PC-3 (cell line): ENCODE measurements at regions not wholly inside any gene's neighbourhood (a gene's known extent, or its start where the extent isn't known, plus 50 kb on each side); places are given as distances from the start of the nearest gene placed in this dataset.

Experiments used
- EZH2 ChIP-seq: fragments of 300-600 bp; sonication (generic); IDR thresholded peaks from one replicate; pipeline ENCODE4 v1.6.1; 2017; ENCODE audit warnings: antibody characterized with exemption, mild to moderate bottlenecking, low read length; ENCODE audit not compliant: unreplicated experiment
- EZH2phosphoT487 ChIP-seq: fragments of 300-600 bp; sonication (generic); IDR thresholded peaks from 2 replicates; pipeline ENCODE4 v1.6.1; 2018; ENCODE audit warnings: mild to moderate bottlenecking, antibody characterized with exemption, low read length, borderline replicate concordance
- TF ChIP-seq, protein P1 (sequence below): fragments of 300-600 bp; sonication (generic); conservative IDR thresholded peaks from 2 replicates; pipeline ENCODE4 v1.5.1; 2017; ENCODE audit warnings: antibody characterized with exemption, low read depth, mild to moderate bottlenecking, low read length

DNA sequence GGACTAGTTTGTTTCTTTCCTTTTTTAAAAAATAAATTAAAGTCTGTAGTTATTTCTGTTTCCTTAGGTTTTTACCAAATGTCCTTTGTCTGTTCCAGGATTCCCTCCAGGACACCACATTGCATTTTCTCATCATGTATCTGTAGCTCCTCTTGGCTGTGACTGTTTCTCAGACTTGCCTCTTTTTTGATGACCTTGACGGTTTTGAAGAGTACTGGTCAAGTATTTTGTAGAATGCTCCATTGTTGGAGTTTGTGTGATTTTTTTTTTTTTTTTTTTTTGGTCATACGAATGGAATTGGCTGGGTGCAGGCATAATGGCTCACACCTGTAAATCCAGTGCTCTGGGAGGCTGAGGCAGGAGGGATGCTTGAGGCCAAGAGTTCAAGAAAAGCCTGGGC, 127.1 kb upstream of the BMPER start:
- TF ChIP-seq, protein P1, sequence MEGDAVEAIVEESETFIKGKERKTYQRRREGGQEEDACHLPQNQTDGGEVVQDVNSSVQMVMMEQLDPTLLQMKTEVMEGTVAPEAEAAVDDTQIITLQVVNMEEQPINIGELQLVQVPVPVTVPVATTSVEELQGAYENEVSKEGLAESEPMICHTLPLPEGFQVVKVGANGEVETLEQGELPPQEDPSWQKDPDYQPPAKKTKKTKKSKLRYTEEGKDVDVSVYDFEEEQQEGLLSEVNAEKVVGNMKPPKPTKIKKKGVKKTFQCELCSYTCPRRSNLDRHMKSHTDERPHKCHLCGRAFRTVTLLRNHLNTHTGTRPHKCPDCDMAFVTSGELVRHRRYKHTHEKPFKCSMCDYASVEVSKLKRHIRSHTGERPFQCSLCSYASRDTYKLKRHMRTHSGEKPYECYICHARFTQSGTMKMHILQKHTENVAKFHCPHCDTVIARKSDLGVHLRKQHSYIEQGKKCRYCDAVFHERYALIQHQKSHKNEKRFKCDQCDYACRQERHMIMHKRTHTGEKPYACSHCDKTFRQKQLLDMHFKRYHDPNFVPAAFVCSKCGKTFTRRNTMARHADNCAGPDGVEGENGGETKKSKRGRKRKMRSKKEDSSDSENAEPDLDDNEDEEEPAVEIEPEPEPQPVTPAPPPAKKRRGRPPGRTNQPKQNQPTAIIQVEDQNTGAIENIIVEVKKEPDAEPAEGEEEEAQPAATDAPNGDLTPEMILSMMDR = no peak
- no peak for TF ChIP-seq EZH2
- TF ChIP-seq EZH2phosphoT487 = no peak
